DND-41 (cell line): ENCODE measurements at regions not wholly inside any gene's neighbourhood (a gene's known extent, or its start where the extent isn't known, plus 50 kb on each side); places are given as distances from the start of the nearest gene placed in this dataset.

Source experiments
- ATAC-seq: fragments of 200-7000 bp; cut with Tn5 transposase; 3 replicates; pipeline ENCODE4 v1.9.1; 2021; ENCODE audit warnings: low read depth; ENCODE audit not compliant: insufficient read depth
- DNase-seq: peaks from one replicate; pipeline ENCODE4 v3.0.0-alpha.2; 2020
- H2AFZ ChIP-seq: 2 replicates; pipeline ENCODE4 v1.6.0; 2012; ENCODE audit warnings: low read depth, low read length
- H3K27ac ChIP-seq: 2 replicates; pipeline ENCODE4 v1.5.1; 2012; ENCODE audit warnings: low read length, inconsistent platforms
- H3K27me3 ChIP-seq: fragments of 200-600 bp; sonication (generic); 2 replicates; pipeline ENCODE4 v1.6.0; 2012; ENCODE audit warnings: low read length, mild to moderate bottlenecking, inconsistent platforms; ENCODE audit not compliant: insufficient read depth, poor library complexity
- H3K36me3 ChIP-seq: 2 replicates; pipeline ENCODE4 v1.5.1; 2012; ENCODE audit warnings: low read length, inconsistent platforms; ENCODE audit not compliant: insufficient read depth
- H3K4me1 ChIP-seq: 2 replicates; pipeline ENCODE4 v1.5.1; 2012; ENCODE audit warnings: mild to moderate bottlenecking, low read length; ENCODE audit not compliant: insufficient read depth
- H3K4me2 ChIP-seq: 2 replicates; pipeline ENCODE4 v1.6.0; 2012; ENCODE audit warnings: mild to moderate bottlenecking, moderate library complexity, low read length, inconsistent platforms; ENCODE audit not compliant: insufficient read depth
- H3K4me3 ChIP-seq, 2 experiments: fragments of 200-600 bp in 1 of 2; shearing (Covaris generic) in 1 of 2; 2 replicates each; pipeline ENCODE4 v1.5.1; 2012 to 2016; ENCODE audit warnings: inconsistent platforms in 2 of 2, low read length in 2 of 2, mild to moderate bottlenecking in 2 of 2, low read depth in 1 of 2, moderate library complexity in 1 of 2
- H3K79me2 ChIP-seq: 2 replicates; pipeline ENCODE4 v1.6.0; 2012; ENCODE audit warnings: low read length, inconsistent platforms; ENCODE audit not compliant: insufficient read depth
- H3K9ac ChIP-seq: 2 replicates; pipeline ENCODE4 v1.6.0; 2012; ENCODE audit warnings: low read depth, mild to moderate bottlenecking, inconsistent platforms, low read length, moderate library complexity
- H3K9me3 ChIP-seq: 2 replicates; pipeline ENCODE4 v1.5.1; 2012; ENCODE audit warnings: low read length, moderate library complexity, mild to moderate bottlenecking, inconsistent platforms; ENCODE audit not compliant: insufficient read depth, severe bottlenecking
- H4K20me1 ChIP-seq: 2 replicates; pipeline ENCODE4 v1.6.0; 2012; ENCODE audit warnings: low read length; ENCODE audit not compliant: insufficient read depth
- EZH2 ChIP-seq: IDR thresholded peaks from 3 replicates; pipeline ENCODE4 v1.6.1; 2012; ENCODE audit warnings: borderline replicate concordance, low read depth, mild to moderate bottlenecking, moderate library complexity, low read length, inconsistent platforms; ENCODE audit not compliant: severe bottlenecking
- TF ChIP-seq, protein P1 (sequence below): IDR thresholded peaks from 2 replicates; pipeline ENCODE4 v1.5.1; 2012; ENCODE audit warnings: borderline replicate concordance, low read length, moderate library complexity, mild to moderate bottlenecking; ENCODE audit not compliant: poor library complexity, severe bottlenecking; ENCODE audit errors: extremely low read depth

DNA sequence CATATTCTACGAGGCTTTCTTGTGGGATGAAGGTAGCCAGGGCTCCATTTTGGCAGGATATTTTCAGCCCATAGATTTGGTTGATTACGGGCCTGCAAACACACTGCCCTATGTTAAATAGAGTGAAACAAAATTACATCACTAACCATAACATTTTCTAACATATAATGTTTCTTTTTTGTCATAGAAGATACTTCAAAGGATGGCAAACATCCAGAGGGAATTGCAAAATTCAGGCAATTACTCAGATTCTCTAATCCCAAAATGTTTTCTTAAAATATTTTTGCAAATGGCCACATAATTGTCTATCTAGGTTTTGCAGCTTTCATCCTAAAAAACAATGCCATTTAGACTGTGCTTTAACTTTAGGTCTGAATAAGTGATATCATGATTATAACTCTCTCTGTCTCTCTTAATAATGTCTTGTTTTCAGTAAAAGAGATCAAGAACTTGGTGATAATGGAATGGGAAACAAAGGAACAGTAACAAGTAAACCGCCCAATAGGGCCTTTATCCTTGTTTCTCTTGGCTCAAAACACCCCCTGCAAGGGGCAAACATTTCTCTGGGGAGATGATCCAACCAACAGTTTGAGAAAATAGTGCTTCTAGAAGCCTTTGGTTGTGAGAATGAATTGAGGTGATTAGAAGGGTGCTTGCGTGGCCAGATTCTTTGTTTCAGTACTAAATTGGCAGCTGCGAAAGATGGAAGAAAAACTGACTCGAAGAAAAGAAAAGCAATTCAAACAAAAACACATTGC lies 54.4 kb upstream of the BTG1 start:
- no peaks in the 10 kb centered on the region for H3K27me3 ChIP-seq
- H3K4me1 ChIP-seq = no peaks in the 10 kb centered on the region
- no peak overlapping the region for H3K27ac ChIP-seq
- H2AFZ ChIP-seq = no peak overlapping the region
- H3K9ac ChIP-seq = no peak overlapping the region
- H3K36me3 ChIP-seq = no peaks in the 10 kb centered on the region
- H4K20me1 ChIP-seq = no peaks in the 10 kb centered on the region
- H3K4me2 ChIP-seq = no peak overlapping the region
- H3K4me3 ChIP-seq = no peak overlapping the region
- H3K9me3 ChIP-seq = no peaks in the 10 kb centered on the region
- DNase-seq = no peak
- ATAC-seq = no peak
- TF ChIP-seq, protein P1, sequence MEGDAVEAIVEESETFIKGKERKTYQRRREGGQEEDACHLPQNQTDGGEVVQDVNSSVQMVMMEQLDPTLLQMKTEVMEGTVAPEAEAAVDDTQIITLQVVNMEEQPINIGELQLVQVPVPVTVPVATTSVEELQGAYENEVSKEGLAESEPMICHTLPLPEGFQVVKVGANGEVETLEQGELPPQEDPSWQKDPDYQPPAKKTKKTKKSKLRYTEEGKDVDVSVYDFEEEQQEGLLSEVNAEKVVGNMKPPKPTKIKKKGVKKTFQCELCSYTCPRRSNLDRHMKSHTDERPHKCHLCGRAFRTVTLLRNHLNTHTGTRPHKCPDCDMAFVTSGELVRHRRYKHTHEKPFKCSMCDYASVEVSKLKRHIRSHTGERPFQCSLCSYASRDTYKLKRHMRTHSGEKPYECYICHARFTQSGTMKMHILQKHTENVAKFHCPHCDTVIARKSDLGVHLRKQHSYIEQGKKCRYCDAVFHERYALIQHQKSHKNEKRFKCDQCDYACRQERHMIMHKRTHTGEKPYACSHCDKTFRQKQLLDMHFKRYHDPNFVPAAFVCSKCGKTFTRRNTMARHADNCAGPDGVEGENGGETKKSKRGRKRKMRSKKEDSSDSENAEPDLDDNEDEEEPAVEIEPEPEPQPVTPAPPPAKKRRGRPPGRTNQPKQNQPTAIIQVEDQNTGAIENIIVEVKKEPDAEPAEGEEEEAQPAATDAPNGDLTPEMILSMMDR = no peak
- TF ChIP-seq EZH2 = no peak
- H3K79me2 ChIP-seq = no peaks in the 10 kb centered on the region

DNA sequence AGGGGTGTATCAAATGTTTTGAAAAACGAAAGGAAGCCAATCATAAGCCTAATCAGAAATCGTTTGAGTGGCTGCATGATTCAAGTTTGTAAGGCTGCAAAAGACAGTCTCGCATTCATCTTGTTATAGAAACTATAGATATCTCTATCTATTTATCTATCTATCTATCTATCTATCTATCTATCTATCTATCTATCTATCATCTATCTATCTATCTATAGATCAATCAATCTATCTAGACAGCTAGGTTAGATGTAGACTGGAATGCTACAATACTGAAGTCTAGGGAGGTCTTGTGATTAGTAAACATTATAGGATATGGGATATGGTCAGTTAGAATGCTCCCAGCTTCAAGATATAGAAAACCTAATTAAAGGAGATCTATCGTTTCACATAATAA lies 52.2 kb upstream of the BTG1 start:
- Histone ChIP-seq H4K20me1 (no peaks in the 10 kb centered on the region), H2AFZ (no peak overlapping the region), H3K36me3 (no peaks in the 10 kb centered on the region), H3K27me3 (no peaks in the 10 kb centered on the region), H3K4me3 (no peak overlapping the region), H3K27ac (no peak overlapping the region), H3K4me1 (no peaks in the 10 kb centered on the region), H3K9me3 (no peaks in the 10 kb centered on the region), H3K9ac (no peak overlapping the region), H3K4me2 (no peak overlapping the region), H3K79me2 (no peaks in the 10 kb centered on the region)
- TF ChIP-seq EZH2 = no peak
- TF ChIP-seq, protein P1 = no peak
- ATAC-seq = no peak
- no peak for DNase-seq

DNA sequence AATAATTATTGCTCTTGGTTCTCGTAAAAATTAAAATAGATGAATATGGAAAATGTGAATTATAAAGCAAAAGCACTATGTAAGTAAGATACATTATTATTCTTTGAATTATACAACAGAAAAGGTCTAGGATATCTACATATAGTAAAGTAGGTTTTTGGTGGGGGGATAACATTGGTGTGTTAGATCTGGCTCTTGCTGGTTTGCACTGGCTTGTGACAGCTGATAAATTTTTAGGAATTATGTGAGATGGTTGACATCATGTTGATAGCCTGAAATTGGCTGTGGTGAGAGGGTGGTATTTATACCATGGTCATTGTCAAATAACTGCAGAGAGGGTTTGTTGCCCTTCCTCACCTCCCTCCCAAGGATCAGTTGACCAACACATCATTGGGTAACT lies 50.7 kb upstream of the BTG1 start:
- no peaks in the 10 kb centered on the region for H3K9me3 ChIP-seq
- no peaks in the 10 kb centered on the region for H3K27me3 ChIP-seq
- no peak overlapping the region for H3K27ac ChIP-seq
- H3K79me2 ChIP-seq = no peaks in the 10 kb centered on the region
- H3K9ac ChIP-seq = no peak overlapping the region
- DNase-seq = no peak
- no peak overlapping the region for H3K4me2 ChIP-seq
- no peak for TF ChIP-seq EZH2
- TF ChIP-seq, protein P1 = no peak
- H4K20me1 ChIP-seq = no peaks in the 10 kb centered on the region
- ATAC-seq = no peak
- no peaks in the 10 kb centered on the region for H3K36me3 ChIP-seq
- H3K4me3 ChIP-seq = no peak overlapping the region
- no peaks in the 10 kb centered on the region for H3K4me1 ChIP-seq
- no peak overlapping the region for H2AFZ ChIP-seq
